ENCODE measurements at regions not wholly inside any gene's neighbourhood (a gene's known extent, or its start where the extent isn't known, plus 50 kb on each side); places are given as distances from the start of the nearest gene placed in this dataset.

DNA sequence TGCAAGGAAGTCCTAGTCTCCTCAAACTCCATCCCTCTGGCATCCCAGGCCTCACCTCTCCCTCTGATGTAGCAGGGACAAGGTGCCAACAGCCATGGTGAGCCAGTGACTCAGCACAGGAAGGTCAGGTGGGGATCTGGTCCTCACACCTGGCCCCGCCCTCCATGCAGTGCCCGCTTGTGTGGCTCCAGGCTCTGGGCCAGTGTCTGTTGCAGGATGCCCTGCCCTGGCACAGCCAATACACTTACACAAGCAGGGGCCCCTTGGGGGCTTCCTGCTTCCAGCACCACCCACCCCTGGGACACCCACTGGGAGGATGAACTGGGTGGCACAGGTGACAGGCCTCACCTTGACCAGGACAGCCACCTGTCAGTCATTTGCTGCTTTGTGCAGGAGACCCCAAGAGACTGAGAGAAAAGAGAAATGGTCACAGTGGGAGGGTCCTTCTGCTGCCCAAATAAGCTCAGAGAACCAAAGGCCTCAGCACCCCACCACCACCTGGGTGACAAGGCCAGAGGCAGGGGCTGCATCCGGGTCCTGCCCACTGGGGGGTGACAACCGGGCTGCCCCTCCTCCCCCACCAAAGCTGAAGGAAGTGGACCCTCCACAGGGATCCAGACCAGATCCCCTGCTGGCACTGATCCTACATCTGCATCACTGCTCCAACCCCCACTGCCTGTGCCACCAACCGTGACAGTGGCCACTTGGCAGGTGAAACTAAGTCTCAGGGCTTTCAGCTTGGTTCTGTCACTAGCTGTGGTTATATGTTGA is 658.8 kb upstream of the DEFB115 start:
- TF ChIP-seq, protein P1, sequence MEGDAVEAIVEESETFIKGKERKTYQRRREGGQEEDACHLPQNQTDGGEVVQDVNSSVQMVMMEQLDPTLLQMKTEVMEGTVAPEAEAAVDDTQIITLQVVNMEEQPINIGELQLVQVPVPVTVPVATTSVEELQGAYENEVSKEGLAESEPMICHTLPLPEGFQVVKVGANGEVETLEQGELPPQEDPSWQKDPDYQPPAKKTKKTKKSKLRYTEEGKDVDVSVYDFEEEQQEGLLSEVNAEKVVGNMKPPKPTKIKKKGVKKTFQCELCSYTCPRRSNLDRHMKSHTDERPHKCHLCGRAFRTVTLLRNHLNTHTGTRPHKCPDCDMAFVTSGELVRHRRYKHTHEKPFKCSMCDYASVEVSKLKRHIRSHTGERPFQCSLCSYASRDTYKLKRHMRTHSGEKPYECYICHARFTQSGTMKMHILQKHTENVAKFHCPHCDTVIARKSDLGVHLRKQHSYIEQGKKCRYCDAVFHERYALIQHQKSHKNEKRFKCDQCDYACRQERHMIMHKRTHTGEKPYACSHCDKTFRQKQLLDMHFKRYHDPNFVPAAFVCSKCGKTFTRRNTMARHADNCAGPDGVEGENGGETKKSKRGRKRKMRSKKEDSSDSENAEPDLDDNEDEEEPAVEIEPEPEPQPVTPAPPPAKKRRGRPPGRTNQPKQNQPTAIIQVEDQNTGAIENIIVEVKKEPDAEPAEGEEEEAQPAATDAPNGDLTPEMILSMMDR (IDR thresholded peaks at IDR 0.05; ENCODE audit: borderline replicate concordance, extremely low read depth, insufficient read depth), result no peak
- DNase-seq (no peak), FAIRE-seq (no peak)
- Histone ChIP-seq H3K27ac (ENCODE audit: low read depth in 2 of 2, low read length in 2 of 2) (no peak overlapping the region), H3K9ac (ENCODE audit: low read length in 3 of 3) (no peak overlapping the region), H3K27me3 (ENCODE audit: control insufficient read depth, insufficient read depth, low read length) (no peaks in the 10 kb centered on the region), H3K4me3 (ENCODE audit: low read length in 3 of 3) (no peak overlapping the region), H3K4me1 (ENCODE audit: control insufficient read depth in 2 of 3, insufficient read depth in 2 of 3, low read depth in 1 of 3, low read length in 3 of 3) (no peaks in the 10 kb centered on the region), H3K36me3 (ENCODE audit: control insufficient read depth in 2 of 3, insufficient read depth in 3 of 3, low read length in 3 of 3) (no peaks in the 10 kb centered on the region), H3K9me3 (ENCODE audit: control insufficient read depth in 2 of 3, insufficient read depth in 1 of 3, low read length in 3 of 3) (peaks cover 0 to 3% (median 2%) of the 10 kb centered on the region in 3 donors)
- intact Hi-C loops (cut with DNase I), result no loop called here

DNA sequence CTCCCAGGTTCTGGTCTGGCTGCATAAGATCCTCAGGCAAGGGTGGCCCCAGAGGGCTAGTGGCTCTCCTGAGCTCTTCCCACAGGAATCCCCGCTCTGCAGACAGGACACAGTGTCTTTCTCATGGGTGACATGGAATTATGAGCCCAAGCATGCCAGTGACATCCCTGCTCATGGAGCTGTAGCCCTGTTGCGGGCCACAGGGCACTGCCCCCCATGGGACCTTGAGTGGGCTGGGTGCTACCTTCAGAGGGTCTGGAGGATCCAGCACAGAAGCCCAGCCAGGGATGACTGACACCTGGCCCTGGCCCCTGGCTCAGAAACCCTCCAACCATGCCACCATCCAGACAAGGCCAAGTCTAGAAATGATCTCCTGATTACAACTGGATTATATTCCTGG is 657.5 kb upstream of the DEFB115 start:
- FAIRE-seq, result no peak
- no peak for DNase-seq
- H3K4me1 ChIP-seq (ENCODE audit: control insufficient read depth in 2 of 3, insufficient read depth in 2 of 3, low read depth in 1 of 3, low read length in 3 of 3), result no peaks in the 10 kb centered on the region
- H3K27ac ChIP-seq (ENCODE audit: low read depth in 2 of 2, low read length in 2 of 2), result no peak overlapping the region
- peaks cover 0 to 3% (median 2%) of the 10 kb centered on the region in 3 donors for H3K9me3 ChIP-seq (ENCODE audit: control insufficient read depth in 2 of 3, insufficient read depth in 1 of 3, low read length in 3 of 3)
- TF ChIP-seq, protein P1 (IDR thresholded peaks at IDR 0.05; ENCODE audit: borderline replicate concordance, extremely low read depth, insufficient read depth), result no peak
- H3K36me3 ChIP-seq (ENCODE audit: control insufficient read depth in 2 of 3, insufficient read depth in 3 of 3, low read length in 3 of 3), result no peaks in the 10 kb centered on the region
- no peak overlapping the region for H3K9ac ChIP-seq (ENCODE audit: low read length in 3 of 3)
- intact Hi-C loops (cut with DNase I), result no loop called here
- H3K27me3 ChIP-seq (ENCODE audit: control insufficient read depth, insufficient read depth, low read length), result no peaks in the 10 kb centered on the region
- H3K4me3 ChIP-seq (ENCODE audit: low read length in 3 of 3), result no peak overlapping the region

DNA sequence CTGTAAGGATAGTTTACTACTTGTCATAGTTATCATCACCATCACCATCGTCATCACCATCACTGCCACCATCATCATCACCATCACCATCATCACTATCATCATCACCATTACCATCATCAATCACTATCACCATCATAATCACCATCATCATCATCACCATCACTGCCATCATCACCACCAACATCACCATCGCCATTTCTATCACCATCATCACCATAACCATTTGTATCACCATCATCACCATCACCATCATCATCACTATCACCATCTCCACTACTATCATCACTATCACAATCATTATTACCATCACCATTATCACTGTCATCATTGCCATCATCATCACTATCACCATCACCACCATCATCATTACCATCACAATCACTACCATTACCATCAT is 655.5 kb upstream of the DEFB115 start:
- H3K9me3 ChIP-seq (ENCODE audit: control insufficient read depth in 2 of 3, insufficient read depth in 1 of 3, low read length in 3 of 3), result peaks cover 0 to 2% (median 0%) of the 10 kb centered on the region in 3 donors
- no peak overlapping the region for H3K4me3 ChIP-seq (ENCODE audit: low read length in 3 of 3)
- FAIRE-seq (no peak), DNase-seq (no peak)
- H3K9ac ChIP-seq (ENCODE audit: low read length in 3 of 3), result no peak overlapping the region
- no peaks in the 10 kb centered on the region for H3K4me1 ChIP-seq (ENCODE audit: control insufficient read depth in 2 of 3, insufficient read depth in 2 of 3, low read depth in 1 of 3, low read length in 3 of 3)
- H3K36me3 ChIP-seq (ENCODE audit: control insufficient read depth in 2 of 3, insufficient read depth in 3 of 3, low read length in 3 of 3), result no peaks in the 10 kb centered on the region
- intact Hi-C loops (cut with DNase I), result no loop called here
- TF ChIP-seq, protein P1 (IDR thresholded peaks at IDR 0.05; ENCODE audit: borderline replicate concordance, extremely low read depth, insufficient read depth), result no peak
- H3K27ac ChIP-seq (ENCODE audit: low read depth in 2 of 2, low read length in 2 of 2), result no peak overlapping the region
- H3K27me3 ChIP-seq (ENCODE audit: control insufficient read depth, insufficient read depth, low read length), result no peaks in the 10 kb centered on the region

All from kidney (tissue), 13 donors.